HG03139 (cell line): ENCODE measurements at regions not wholly inside any gene's neighbourhood (a gene's known extent, or its start where the extent isn't known, plus 50 kb on each side); places are given as distances from the start of the nearest gene placed in this dataset.
"Not testable (repeated sequence)": the region's sequence is repeated elsewhere in the genome, so short reads cannot be mapped to it uniquely, and the experiment has no call there.

Source experiments
- ATAC-seq: cut with Tn5 transposase; IDR thresholded peaks from one replicate; pipeline ENCODE4 v1.9.1; 2021; ENCODE audit not compliant: unreplicated experiment

DNA sequence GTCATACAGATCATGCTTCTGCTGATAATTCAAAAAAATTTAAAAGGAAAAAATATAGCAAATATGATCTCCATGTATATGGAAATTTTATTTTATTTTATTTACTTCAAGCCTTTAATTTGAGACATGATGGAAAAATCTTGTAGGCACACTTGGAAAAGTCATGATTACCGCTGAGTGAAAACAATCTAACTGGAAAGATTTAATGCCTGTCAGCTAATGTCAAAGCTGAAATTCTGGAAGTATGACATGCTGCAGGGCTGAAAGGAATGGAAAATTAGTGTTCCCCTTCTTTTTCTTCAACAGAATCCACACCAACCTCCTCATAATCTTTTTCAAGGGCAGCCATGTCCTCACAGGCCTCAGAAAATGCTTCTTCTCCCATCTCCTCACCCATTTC is 58.2 kb downstream of the RPRM start:
- ATAC-seq = no peak

DNA sequence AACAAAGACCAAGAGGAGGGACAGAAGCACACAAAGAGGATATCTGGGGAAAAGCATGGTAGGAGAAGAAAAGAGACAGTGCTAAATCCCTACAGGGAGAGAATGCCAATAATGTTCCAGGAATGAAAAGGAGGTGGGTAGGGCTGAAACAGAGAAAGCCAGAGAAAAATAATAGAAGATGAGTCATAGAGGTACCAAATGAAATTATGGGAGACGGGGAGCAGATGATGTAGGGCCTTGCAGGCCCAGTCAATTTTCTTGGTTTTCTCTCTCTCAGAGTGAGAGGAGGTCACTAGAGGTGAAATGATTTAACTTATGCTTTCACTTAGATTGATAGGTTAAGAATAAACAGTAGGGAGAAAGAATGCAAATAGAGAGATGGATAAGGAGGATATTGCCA is 61.5 kb downstream of the RPRM start:
- no peak for ATAC-seq

GRCh38 chr2:153416071-153416470 is 62.5 kb downstream of the RPRM start:
- ATAC-seq = no peak

GRCh38 chr2:153408710-153409385 is 69.7 kb downstream of the RPRM start:
- ATAC-seq = no peak

- no peak for ATAC-seq
These were observed 73.4 kb downstream of the RPRM start for GRCh38 chr2:153405196-153405595.

DNA sequence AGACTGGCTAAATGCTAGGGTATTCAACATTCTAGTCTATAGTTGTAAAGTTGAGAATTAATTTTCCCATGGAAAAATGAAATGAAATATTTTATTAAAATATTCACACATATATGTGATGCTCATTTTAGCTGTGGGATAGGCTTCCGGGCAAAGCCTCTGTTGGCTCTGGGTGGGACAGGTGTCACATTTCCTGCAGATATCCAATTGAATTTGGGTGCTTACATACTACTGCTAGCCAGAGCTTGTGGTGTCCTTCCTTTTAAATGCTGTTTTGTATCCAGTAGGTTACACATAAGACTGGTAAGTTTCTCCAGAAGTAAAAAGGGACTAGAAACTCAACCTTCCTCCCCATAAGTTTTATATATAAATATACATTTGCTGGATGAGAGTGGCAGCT is 73.8 kb downstream of the RPRM start:
- no peak for ATAC-seq

GRCh38 chr2:153403940-153404339 is 74.6 kb downstream of the RPRM start:
- ATAC-seq = no peak

GRCh38 chr2:153403352-153403751 is 75.2 kb downstream of the RPRM start:
- not testable (repeated sequence) for ATAC-seq

DNA sequence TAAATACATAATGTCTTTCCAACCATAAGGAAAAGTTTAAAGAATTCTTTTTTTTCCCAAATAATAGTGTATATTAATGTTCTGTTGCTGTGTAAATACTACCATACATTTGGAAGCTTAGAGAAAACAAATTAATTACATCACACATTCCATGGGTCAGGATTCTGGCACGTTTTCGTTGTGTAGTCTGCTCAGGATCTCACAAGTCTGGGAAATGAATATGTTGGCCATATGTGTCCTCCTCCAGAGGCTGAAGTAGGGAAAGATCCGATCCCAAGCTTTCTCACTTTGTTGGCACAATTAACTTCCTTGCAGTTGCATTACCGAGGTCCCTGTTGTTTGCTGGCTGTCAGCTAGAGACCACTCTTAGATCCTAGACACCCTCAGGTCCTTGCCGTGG is 83.9 kb downstream of the RPRM start:
- no peak for ATAC-seq

- ATAC-seq = no peak
These were observed 84.3 kb downstream of the RPRM start for GRCh38 chr2:153394247-153394646.

DNA sequence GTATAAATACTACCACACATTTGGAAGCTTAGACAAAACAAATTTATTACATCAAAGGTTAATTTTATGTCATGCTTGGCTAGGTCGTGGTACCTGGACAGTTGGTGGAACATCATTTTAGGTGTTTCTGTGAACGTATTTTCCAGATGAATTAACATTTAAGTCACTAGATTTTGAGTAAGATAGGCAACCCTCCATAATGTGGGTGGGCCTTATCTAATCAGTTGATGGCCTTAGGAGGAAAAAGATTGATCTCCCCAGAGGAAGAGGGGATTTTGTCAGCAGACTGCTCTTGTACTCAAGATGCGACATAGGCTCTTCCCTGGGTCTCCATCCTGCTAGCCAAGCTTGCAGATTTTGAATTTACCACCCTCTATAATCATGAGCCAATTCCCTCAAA is 85.0 kb downstream of the RPRM start:
- no peak for ATAC-seq

DNA sequence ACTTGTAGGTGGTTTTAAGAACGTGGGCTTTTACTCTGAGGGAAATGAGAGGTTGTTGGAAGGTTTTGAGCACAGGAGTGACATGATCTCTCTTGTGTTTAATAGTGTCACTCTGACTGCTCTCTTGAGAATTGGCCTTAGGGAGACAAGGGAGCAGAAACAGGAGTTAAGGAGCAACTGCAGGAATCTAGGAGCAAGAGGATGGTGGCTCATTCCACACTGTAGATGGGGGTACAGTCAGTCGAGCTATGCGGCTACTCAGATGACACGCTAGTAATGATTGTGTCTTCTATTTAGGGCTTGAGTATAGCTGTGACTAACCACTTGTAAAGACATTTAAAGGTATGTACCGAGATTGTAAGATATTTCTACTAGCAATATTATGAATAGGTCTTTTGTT is 87.4 kb downstream of the RPRM start:
- no peak for ATAC-seq

DNA sequence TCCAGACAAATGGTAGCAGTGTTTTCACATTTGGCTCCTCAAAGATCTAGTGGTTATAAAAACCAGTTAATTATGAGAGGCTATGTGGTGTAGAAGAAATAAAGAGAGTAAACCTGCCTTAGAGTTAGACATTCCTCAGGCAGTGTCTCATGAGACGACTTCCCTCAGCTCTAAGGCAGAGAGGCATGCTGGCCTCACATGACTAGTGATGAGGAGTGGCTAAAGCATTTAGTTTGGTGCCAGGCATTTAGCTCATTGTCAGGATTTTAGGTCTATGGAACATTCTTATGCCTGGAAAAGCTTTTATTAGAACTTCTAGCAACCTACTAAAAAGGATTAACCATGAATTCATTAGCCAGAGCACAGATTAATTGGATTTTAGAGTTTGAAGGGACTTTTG is 90.3 kb downstream of the RPRM start:
- ATAC-seq = no peak

- no peak for ATAC-seq
These were observed 91.4 kb downstream of the RPRM start for GRCh38 chr2:153387203-153387602.

GRCh38 chr2:153386481-153386897 is 92.1 kb downstream of the RPRM start:
- ATAC-seq = no peak

DNA sequence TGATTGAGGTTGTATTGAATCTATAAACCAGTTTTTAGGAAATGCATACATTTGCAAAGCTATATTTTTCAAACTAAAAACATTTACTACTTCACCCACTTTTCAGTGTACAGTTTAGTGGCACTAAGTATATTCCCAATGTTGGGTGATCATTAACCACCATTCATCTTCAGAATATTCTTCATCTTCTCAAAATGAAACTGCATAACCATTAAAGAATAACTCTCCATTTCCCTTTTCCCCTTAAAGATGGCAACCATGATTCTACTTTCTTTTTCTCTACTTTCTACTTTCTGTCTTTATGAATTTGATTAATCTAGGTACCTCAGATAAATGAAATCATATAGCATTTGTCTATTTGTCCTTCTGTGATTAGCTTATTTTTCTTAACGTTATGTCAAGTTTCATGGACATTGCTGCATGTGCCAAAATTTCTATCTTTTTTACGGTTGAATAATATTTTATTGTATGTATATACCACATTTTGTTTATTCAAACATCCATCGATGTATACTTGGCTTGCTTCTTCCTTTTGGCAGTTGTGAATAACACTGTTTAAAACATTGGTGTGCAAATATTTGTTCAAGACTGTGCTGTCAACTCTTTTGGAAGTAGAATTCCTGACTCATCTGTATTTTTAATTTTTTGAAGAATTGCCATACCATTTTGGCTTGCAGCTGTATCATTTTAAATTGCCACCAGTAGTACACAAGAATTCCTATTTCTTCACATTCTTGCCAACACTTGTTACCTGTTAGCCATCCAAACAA is 104.9 kb downstream of the RPRM start:
- ATAC-seq = no peak

DNA sequence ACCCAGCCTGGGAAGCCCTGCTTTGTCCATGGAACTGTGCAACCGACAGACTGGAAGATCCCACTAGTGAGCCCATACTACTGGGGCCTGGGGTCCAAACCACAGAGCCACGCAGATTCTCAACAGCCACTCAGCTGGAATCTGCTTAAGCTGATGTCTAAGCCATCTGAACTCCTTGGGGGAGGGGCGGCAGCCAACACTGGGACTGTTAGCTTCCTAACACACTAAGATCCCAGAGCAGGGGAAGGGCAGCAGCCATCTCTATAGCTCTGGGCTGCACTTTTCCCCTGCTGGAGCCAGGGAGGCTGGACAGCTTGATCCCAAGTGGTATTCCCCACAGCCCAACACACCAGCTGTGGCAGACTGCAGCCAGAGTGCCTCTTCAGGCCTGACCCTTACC is 118.3 kb downstream of the RPRM start:
- no peak for ATAC-seq

- ATAC-seq = no peak
These were observed 124.2 kb downstream of the RPRM start for GRCh38 chr2:153354377-153354776.

- no peak for ATAC-seq
These were observed 129.0 kb downstream of the RPRM start for GRCh38 chr2:153349603-153350002.

GRCh38 chr2:153347818-153348495 is 130.6 kb downstream of the RPRM start:
- ATAC-seq = no peak

DNA sequence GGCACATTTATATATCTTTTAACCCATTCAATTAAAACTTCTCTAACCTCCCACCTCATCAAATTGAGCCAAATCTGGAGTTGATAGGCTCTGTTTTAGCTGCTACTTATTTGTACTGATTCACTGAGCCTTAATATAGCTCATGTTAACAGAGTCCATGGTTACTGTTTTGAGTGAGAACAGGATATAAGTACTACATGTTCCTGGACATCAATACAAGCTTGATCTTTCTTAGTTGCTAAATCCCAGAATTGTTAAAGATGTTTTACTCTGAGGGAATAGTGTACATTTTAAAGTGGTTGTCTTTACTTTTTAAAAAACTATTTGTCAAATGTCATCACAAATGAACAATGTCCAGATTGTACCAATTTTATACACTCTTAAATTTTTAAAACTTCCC is 157.7 kb downstream of the RPRM start:
- no peak for ATAC-seq

DNA sequence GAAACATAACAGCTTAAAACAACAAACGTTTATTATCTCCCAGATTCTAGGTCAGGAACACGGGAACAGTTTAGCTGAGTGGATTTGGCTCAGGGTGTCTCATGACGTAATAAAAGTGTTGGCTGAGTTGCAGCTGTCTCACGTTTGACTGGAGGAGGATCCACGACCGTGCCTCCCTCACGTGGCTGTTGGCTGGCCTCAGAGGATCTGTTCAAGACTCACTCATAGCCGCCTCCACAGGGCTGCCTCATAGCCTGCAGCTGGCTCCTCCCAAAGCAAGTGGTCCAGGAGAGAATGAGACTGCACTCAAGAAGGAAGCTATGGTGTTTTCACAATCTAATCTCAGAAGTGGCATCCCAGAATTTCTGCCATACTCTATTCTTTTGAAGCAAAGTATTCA is 167.1 kb downstream of the RPRM start:
- ATAC-seq = no peak
